Lung microvascular endothelial cell (primary cell): ENCODE measurements at regions not wholly inside any gene's neighbourhood (a gene's known extent, or its start where the extent isn't known, plus 50 kb on each side); places are given as distances from the start of the nearest gene placed in this dataset.

Source experiments
- DNase-seq, 2 donors: peaks; one replicate each; pipeline versions ENCODE4 v3.0.0 to v3.0.0-alpha.2; 2010; ENCODE audit warnings: low read depth in 2 of 2

DNA sequence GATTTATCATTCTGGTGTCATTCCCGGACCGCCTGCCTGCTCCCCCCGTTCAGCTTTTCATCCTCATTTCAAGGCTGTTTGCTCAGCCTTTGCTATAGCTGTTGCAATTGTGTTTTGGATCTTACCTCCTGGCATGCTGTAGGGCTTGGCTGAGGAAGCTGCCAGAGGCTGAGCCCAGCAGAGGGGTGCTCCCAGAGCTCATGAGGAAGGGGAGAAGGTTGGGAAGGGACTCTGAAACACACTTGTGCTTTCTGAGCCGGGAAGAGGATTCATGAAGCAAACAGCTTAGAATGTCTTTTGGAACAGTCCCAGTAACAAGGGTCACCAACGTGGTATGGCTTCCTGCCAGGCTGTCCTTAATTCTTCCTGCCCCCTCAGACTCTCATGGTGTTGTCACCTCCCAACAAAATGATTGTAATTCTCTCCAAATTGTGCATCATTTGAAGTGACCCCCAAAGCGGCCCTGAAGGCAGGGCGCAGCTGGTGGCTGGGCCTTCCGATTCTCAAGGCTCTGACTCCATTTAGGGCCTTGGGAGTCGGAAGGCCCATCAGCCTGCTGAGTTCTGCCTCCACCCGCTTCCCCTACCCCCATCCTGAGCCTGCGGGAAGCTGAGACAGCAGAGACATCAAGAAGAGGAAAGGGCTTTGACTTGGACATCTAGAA lies 111.9 kb upstream of the ARHGAP5 start:
- no peak for DNase-seq

- DNase-seq: no peak
Observed at GRCh38 chr14:31965735-31966598, 111.1 kb upstream of the ARHGAP5 start.

DNA sequence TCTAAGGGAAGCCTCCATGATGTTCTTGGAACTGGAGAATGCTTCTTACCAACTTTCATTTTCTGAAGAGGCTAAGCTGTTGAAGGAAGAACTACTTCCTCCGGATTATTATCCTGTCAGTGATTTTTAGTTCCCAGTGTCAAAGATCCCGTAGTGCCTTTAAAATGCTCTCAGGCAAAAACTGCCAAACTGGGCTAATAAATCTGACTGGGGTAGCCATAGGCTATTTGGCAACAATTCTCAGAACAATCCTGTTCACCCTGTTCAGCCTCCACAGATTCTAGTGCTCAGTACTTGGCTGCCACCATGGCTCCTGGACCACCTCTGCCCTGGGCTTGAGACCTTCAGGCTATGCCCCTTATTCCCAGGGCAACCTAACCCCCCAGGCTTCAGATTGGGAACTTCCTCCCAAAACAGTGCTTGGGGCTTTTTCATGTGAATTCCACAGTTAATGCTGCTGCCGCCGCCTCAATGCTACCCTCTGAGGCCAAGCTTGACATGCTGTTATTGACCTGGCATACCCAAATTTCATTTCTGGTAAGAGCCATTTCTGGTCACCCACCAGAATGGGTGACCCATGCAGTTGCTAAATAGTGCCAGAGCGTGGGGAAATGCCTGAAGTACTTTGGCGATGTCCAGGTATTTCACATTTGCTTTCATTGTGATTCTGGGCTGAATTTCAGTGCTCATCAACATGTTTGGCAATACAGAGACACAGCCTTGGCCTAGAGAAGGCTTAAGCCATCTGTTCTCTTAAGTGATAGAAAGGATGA lies 110.0 kb upstream of the ARHGAP5 start:
- no peak for DNase-seq

- no peak for DNase-seq
Observed at GRCh38 chr14:31967669-31967975, 109.5 kb upstream of the ARHGAP5 start.

DNA sequence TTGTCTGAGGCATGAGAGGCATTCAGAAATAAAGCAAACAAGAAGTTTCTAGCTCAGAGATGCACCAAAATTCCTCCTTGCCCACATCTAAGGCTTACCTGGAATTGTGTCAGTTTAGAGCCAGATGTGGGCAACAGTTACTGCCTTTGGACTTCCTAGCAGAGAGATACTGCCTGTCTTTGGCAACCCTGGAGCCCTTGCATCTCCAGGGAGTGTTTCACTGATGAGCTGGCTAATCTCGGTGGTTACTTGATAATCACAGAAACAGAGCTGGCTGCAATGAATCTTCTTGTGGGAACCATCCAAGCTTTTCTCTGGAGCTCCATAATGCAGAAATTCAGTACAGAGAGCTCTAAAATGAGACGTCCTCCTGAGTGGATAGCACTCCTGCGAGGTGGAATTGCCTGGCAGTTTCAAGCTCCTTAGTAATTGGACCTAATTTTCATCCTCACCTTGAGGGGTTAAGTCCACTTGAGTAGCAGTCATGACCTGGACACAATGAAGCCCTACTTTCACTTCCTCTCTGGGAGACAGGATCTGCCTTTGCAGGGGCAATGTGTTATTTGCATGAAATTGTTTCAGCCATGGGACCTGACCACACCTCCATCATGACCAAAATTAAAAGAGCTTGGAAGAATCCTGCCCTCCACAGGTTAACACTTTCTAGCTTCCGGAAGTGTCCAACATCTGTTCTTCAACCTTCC lies 108.8 kb upstream of the ARHGAP5 start:
- DNase-seq: no peak

DNA sequence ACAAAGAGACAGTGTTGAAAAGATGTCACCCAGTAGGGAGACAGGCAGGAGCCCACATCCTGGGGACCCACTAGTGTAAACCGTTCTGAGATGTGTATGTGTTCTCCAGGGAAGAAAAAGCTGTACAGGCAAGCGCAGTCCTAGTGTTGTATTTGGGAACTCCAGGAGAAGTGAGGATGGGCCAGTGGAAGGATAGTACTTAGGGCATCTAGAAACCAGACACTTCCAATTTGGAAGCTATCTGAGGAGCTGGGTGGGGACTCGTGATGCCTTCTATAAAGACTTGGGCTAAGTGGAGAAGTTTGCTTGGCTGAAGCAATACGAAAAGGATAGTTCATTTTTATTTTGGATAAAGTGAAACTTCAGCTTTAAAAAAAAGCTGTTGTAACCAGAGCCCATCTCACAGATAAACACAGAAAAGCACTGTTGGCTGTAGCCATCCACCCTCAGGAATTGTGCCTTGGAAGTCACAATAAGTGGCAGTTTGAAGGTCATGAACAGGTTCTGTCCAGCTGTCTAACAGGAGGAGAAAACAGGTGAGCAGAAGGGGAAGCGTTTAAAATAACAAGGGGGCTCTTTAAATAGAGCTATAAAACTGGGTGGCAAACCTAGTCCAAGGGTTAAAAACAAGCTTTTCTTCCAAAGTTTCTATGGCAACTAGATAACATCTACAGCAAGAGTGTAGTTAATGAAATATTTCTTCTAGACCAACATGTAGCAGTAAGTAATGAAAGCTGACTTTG lies 108.0 kb upstream of the ARHGAP5 start:
- no peak for DNase-seq

DNA sequence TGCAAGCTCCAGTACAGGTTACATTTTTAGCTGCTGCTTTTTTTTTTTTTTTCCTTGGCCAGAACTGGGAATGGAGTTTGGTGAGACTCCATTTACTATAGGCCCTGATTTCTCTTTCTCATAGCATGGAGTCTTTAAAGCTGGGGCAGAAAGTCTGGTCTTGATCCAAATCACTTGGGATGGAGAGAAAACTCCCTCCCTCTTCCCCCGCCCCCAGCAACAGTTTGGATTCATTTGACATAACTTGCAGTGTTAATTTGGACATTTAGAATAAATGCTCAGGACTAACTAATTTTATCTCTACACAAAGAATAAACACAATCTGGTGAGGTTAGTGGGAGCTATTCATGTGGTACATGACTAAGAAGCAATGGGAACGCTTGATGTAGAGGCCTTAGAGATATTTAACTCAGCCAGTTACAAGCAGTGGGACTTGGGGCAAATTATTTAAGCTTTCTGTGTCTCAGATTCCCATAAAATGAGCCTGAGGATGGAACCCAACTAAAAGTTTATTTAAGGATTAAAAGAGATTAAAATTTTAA lies 107.3 kb upstream of the ARHGAP5 start:
- DNase-seq: no peak

GRCh38 chr14:31970744-31971143 lies 106.4 kb upstream of the ARHGAP5 start:
- DNase-seq: no peak

GRCh38 chr14:31971612-31972011 lies 105.5 kb upstream of the ARHGAP5 start:
- no peak for DNase-seq

DNA sequence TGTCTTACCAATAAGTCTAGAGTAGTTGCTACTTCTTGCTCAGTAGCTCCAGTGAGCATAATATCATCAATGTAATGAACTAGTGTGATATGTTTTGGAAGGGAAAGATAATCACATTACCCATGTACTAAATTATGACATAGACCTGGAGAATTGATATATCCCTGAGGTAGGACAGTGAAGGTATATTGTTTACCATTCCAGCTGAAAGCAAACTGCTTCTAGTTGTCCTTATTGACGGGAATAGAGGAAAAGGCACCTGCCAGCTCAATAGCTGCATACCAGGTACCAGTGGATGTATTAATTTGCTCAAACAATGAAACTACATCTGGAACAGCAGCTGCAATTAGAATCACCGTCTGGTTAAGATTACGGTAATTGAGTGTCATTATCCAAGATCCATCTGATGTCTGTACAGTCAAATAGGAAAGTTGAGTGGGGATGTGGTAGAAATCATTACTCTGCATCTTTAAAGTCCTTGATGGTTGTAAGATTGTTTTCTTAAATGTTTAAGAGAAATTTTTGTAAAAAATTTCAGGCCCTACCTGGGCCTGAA lies 100.0 kb upstream of the ARHGAP5 start:
- no peak for DNase-seq

DNA sequence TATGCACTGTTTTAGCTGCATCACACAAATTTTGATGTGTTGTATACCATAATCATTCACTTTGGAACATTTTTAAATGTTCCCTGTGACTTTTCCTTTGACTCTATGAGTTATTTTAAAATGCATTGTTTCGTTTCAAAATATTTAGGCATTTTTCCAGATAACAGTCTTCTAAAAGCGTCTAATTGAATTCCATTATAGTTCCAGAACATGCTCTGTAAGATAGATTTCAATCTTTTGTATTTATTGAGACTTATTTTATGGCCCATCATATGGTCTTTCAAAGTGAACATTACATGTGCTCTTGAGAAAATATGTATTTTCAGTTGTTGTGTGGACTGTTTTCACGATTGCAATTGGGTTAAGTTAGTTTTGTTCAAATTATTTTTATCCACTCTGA lies 98.7 kb upstream of the ARHGAP5 start:
- no peak for DNase-seq

DNA sequence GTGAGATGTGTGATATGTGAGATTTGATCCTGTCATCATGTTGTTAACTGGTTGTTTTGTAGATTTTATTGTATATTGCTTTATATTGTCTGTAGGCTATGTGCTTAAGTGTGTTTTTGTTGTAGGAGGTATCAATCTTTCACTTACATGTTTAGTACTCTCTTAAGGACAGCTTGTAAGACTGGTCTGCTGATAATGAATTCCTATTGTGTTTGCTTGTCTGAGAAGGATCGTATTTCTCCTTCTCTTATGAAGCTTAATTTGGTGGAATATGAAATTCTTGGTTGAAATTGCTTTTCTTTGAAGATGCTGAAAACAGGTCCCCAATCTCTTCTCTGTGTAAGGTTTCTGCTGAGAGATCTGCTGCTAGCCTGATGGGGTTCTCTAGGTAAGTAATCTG lies 94.5 kb upstream of the ARHGAP5 start:
- no peak for DNase-seq

DNA sequence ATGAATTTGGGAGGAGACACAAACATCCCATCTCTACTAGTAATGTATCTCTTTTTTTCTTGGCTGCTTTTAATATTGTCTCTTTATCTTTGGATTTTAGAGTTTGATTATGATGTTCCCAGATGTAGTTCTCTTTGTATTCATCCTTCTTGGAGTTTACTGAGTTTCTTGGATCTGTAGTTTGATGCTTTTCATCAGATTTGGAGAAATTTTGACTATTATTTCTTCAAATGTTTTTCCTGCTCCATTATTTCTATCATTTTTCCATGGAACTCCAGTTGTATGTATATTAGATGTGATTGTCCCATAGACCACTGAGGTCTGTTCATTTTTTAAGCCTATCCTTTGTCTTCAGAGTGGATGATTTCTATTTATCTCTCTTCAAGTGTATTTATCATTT lies 90.7 kb upstream of the ARHGAP5 start:
- DNase-seq: no peak

- no peak for DNase-seq
Observed at GRCh38 chr14:31987721-31988120, 89.4 kb upstream of the ARHGAP5 start.

DNA sequence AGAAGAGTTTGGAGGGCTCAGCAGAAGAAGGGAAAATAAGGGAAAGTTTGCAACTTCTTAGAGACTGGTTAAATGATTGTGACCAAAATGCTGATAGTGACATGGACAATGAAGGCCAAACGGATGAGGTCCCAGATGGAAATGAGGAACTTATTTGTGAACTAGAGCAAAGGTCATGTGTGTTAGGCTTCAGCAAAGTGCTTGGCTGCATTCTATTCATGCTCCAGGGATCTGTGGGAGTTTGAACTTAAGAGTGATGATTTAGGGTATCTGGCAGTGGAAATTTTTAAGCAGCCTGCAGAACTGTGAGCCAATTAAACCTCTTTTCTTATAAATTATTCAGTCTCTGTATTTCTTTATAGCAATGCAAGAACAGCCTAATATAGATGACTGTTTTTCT lies 88.9 kb upstream of the ARHGAP5 start:
- no peak for DNase-seq

GRCh38 chr14:31990183-31990857 lies 86.8 kb upstream of the ARHGAP5 start:
- DNase-seq: no peak

- no peak for DNase-seq
Observed at GRCh38 chr14:31990926-31991572, 86.1 kb upstream of the ARHGAP5 start.

DNA sequence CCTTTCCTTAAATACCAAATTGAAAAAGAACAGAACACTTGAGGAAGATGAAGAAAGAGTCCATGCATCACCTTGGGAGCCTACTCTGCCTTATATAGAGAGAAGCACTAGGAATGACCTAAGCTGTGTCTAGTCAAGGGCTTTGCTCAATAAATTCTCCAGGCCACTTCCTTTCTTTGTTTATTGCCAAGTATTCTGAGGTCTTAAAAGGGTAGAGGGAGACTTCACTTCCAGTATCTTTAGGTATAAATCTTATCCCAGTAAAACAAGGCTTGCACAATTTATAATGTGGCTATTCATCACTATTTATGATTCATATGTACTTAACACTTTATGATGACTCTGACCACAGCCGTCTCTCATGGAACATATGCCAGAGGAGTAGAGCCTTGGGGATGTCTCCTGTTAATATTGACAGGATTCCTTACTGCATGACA lies 85.1 kb upstream of the ARHGAP5 start:
- DNase-seq: no peak

DNA sequence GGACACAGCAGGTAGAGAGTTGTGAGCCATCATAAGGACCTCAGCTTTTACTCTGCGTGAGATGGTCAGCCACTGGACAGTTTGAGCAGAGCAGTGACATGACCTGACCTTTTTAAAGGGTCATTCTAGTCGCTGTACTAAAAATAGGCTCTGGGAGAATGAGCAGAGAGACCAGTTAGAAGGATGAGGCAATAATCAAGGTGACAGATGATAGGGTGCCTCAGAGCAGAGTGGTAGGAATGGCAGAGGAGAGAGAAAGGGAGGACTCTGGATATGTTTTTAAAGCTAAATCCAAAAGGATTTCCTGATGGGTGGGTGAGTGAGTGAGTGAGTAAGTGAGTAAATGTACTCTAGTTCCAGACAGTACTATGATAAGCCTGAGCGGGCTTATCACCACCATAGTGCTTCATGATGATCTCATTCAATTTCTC lies 83.6 kb upstream of the ARHGAP5 start:
- DNase-seq: no peak
